GM13977 (cell line): ENCODE measurements at regions not wholly inside any gene's neighbourhood (a gene's known extent, or its start where the extent isn't known, plus 50 kb on each side); places are given as distances from the start of the nearest gene placed in this dataset.

ENCODE experiments used
- DNase-seq: peaks from one replicate; pipeline ENCODE4 v3.0.0; 2012; ENCODE audit warnings: low spot score
- CTCF ChIP-seq: IDR thresholded peaks from 2 replicates; pipeline ENCODE4 v1.5.1; 2012; ENCODE audit warnings: mild to moderate bottlenecking, control low read depth; ENCODE audit not compliant: insufficient read depth; ENCODE audit errors: extremely low read depth, missing control alignments
- in situ Hi-C: fragments of 300-500 bp; cut with MboI; formaldehyde crosslinking; loops from one replicate; pipeline ENCODE4 v1.12.0; 2022; ENCODE audit warnings: low sequenced_read_pairs, low pct_unique_long_range_greater_than_20kb, mixed read lengths, inconsistent platforms; ENCODE audit not compliant: unreplicated experiment

DNA sequence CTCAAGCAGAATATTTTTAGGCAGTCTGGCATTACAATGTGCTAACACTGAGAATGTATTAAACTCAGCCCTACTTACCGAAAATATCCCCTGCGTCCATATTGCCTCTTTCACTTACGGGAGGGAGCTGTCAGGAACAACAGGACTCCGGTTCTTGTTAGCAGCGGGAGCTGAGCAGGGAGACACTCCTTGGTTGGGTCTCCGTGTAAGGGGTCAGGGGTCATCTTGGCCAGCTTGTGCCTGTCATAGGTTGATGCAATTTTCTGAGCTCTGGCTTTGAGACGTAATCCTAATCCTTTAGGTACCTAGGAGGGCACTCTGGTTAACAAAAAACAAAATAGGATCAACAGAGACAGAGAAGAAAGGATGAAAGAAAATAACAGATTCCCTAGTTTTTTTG lies 1477.2 kb downstream of the BRD1 start:
- DNase-seq = no peak
- no peak for TF ChIP-seq CTCF
- in situ Hi-C loops = no loop called here

- no peak for TF ChIP-seq CTCF
- in situ Hi-C loops = no loop called here
- no peak for DNase-seq
These were observed 1478.8 kb downstream of the BRD1 start for GRCh38 chr22:48348855-48349254.

GRCh38 chr22:48347311-48347710 lies 1480.4 kb downstream of the BRD1 start:
- no peak for DNase-seq
- no peak for TF ChIP-seq CTCF
- in situ Hi-C loops = no loop called here

- in situ Hi-C loops = no loop called here
- DNase-seq = no peak
- no peak for TF ChIP-seq CTCF
These were observed 1480.8 kb downstream of the BRD1 start for GRCh38 chr22:48346911-48347310.

DNA sequence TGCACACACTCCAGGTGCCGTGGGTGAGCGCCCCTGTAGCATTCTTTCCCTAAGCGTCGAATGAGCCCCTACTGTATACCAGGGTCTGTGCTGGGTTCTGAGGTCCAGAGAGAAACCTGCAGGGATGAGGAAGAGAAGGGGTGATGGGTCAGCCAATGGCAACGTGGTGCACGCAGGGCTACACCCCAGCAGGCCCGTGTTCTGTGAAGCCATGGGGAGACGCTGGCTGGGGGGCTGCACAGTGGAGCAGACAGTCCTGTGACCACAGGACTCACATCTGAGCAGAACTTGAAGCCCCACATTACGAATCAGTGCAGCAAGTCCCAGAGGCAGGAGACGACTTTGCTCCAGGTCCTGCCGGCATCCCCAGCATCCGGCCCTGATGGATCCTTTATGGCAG lies 1481.4 kb downstream of the BRD1 start:
- no peak for DNase-seq
- no peak for TF ChIP-seq CTCF
- in situ Hi-C loops = no loop called here

GRCh38 chr22:48345631-48346030 lies 1482.0 kb downstream of the BRD1 start:
- in situ Hi-C loops = no loop called here
- TF ChIP-seq CTCF = no peak
- DNase-seq = no peak

- no peak for TF ChIP-seq CTCF
- no peak for DNase-seq
- in situ Hi-C loops = no loop called here
These were observed 1484.2 kb downstream of the BRD1 start for GRCh38 chr22:48343461-48343860.
